Osteoblast (primary cell): ENCODE measurements at regions not wholly inside any gene's neighbourhood (a gene's known extent, or its start where the extent isn't known, plus 50 kb on each side); places are given as distances from the start of the nearest gene placed in this dataset.

Experiments
- DNase-seq: peaks from one replicate; pipeline ENCODE4 v3.0.0; 2011; ENCODE audit warnings: low spot score, mixed read lengths; ENCODE audit not compliant: insufficient read length; ENCODE audit errors: missing footprints
- H2AFZ ChIP-seq: 2 replicates; pipeline ENCODE4 v1.6.0; 2011; ENCODE audit warnings: mild to moderate bottlenecking, low read length
- H3K27ac ChIP-seq: 2 replicates; pipeline ENCODE4 v1.5.1; 2011; ENCODE audit warnings: mild to moderate bottlenecking, low read depth, low read length, moderate library complexity
- H3K27me3 ChIP-seq: 2 replicates; pipeline ENCODE4 v1.6.0; 2012; ENCODE audit warnings: mild to moderate bottlenecking, control low read depth, inconsistent platforms, low read length, moderate library complexity; ENCODE audit not compliant: insufficient read depth
- H3K36me3 ChIP-seq: 2 replicates; pipeline ENCODE4 v1.5.1; 2011; ENCODE audit warnings: mild to moderate bottlenecking, low read length, control low read depth, moderate library complexity; ENCODE audit not compliant: insufficient read depth
- H3K4me1 ChIP-seq: 2 replicates; pipeline ENCODE4 v1.5.1; 2011; ENCODE audit warnings: mild to moderate bottlenecking, low read length, control low read depth, moderate library complexity; ENCODE audit not compliant: insufficient read depth
- H3K4me2 ChIP-seq: 2 replicates; pipeline ENCODE4 v1.6.0; 2011; ENCODE audit warnings: mild to moderate bottlenecking, low read length; ENCODE audit not compliant: insufficient read depth
- H3K4me3 ChIP-seq: fragments of 200-600 bp; sonication (generic); 3 replicates; pipeline ENCODE4 v1.5.1; 2012; ENCODE audit warnings: mild to moderate bottlenecking, low read length, inconsistent platforms; ENCODE audit not compliant: insufficient read depth
- H3K79me2 ChIP-seq: 2 replicates; pipeline ENCODE4 v1.6.0; 2012; ENCODE audit warnings: mild to moderate bottlenecking, low read length, control low read depth, inconsistent platforms; ENCODE audit not compliant: insufficient read depth
- H3K9me3 ChIP-seq: 2 replicates; pipeline ENCODE4 v1.5.1; 2011; ENCODE audit warnings: low read depth, low read length, control low read depth
- H4K20me1 ChIP-seq: 2 replicates; pipeline ENCODE4 v1.6.0; 2012; ENCODE audit warnings: mild to moderate bottlenecking, low read length, control low read depth; ENCODE audit not compliant: insufficient read depth
- CTCF ChIP-seq: IDR thresholded peaks from 2 replicates; pipeline ENCODE4 v1.5.1; 2011; ENCODE audit warnings: mild to moderate bottlenecking, low read depth, low read length, moderate library complexity; ENCODE audit errors: extremely low read depth

DNA sequence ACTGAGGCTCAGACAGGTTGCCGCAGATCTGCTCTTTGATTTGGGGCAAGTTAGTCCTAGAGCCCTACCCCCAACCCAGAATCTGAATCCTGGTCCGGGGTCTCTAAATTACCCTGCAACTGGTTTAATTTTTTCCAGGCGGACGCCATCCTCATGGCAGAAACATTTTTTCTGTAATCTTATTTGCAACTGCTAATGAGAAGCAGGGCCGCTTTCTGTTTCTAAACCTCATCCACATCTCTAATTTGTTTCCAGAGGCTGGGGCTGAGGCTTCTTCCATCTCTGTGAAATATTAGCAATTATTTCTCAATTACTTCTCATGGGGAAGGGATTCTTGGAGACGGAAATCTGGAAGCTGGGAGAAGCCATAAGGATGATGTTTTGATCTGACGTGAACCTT lies 261.6 kb downstream of the RPS24 start:
- Histone ChIP-seq H3K36me3 (no peaks in the 10 kb centered on the region), H4K20me1 (no peaks in the 10 kb centered on the region), H3K27ac (no peak overlapping the region), H3K27me3 (no peaks in the 10 kb centered on the region), H3K4me3 (no peak overlapping the region), H3K79me2 (no peaks in the 10 kb centered on the region), H3K4me1 (no peaks in the 10 kb centered on the region), H3K9me3 (no peaks in the 10 kb centered on the region), H2AFZ (no peak overlapping the region), H3K4me2 (no peak overlapping the region)
- no peak for TF ChIP-seq CTCF
- DNase-seq, result no peak

- Histone ChIP-seq H3K27me3 (no peaks in the 10 kb centered on the region), H3K79me2 (no peaks in the 10 kb centered on the region), H3K4me1 (no peaks in the 10 kb centered on the region), H4K20me1 (no peaks in the 10 kb centered on the region), H3K27ac (no peak overlapping the region), H3K9me3 (no peaks in the 10 kb centered on the region), H3K4me2 (no peak overlapping the region), H3K4me3 (no peak overlapping the region), H3K36me3 (no peaks in the 10 kb centered on the region), H2AFZ (no peak overlapping the region)
- no peak for TF ChIP-seq CTCF
- DNase-seq, result no peak
Measured at GRCh38 chr10:78296785-78297184, 263.1 kb downstream of the RPS24 start.

DNA sequence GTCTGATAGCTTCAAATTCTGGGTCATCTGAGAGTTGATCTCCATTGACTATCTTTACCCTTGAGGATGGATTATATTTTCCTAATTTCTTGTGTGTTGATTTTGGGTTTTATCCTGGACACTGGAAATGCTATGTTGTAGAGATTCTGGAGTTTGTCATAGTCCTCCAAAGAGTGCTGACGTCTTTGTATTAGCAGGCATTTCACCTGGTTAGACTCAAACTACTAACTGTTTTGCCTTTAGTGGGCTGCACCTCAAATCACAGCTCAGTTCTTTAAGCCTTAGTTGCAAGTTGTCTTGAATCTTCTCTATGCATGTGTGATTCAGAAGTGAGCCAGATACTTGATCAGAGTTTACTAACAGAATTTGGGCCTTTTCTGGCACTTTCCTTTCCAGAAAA lies 264.3 kb downstream of the RPS24 start:
- peaks cover 6% of the 10 kb centered on the region for H3K4me1 ChIP-seq
- H3K9me3 ChIP-seq, result no peaks in the 10 kb centered on the region
- H3K27ac ChIP-seq, result no peak overlapping the region
- H4K20me1 ChIP-seq, result no peaks in the 10 kb centered on the region
- no peaks in the 10 kb centered on the region for H3K79me2 ChIP-seq
- no peak for DNase-seq
- H3K4me3 ChIP-seq, result no peak overlapping the region
- H3K4me2 ChIP-seq, result no peak overlapping the region
- H3K27me3 ChIP-seq, result no peaks in the 10 kb centered on the region
- no peaks in the 10 kb centered on the region for H3K36me3 ChIP-seq
- no peak for TF ChIP-seq CTCF
- H2AFZ ChIP-seq, result no peak overlapping the region

DNA sequence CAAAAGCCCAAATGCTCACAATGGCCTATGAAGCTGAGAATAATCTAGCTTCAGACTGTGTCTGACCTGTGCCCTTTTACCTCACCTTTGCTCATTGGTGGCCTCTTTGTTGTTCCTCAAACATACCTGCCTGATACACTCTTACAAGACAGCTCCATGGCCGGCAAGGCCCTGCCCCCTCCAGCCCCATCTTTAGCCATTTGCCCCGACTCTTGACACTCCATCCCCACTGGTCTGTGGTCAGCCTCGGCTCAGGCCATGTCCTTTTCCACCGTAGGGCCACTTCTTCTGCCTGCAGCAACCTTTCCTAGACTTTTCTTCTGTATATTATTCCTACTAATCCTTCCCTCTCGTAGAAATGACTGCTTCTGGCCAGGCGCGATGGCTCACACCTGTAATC lies 265.2 kb downstream of the RPS24 start:
- Histone ChIP-seq H3K79me2 (no peaks in the 10 kb centered on the region), H3K36me3 (no peaks in the 10 kb centered on the region), H4K20me1 (no peaks in the 10 kb centered on the region), H3K27ac (no peak overlapping the region), H2AFZ (no peak overlapping the region), H3K4me2 (no peak overlapping the region), H3K9me3 (no peaks in the 10 kb centered on the region), H3K27me3 (no peaks in the 10 kb centered on the region), H3K4me1 (peaks cover 11% of the 10 kb centered on the region), H3K4me3 (no peak overlapping the region)
- DNase-seq, result no peak
- no peak for TF ChIP-seq CTCF
